Prostate gland (tissue), 2 donors: ENCODE measurements at regions not wholly inside any gene's neighbourhood (a gene's known extent, or its start where the extent isn't known, plus 50 kb on each side); places are given as distances from the start of the nearest gene placed in this dataset.

ENCODE experiments used
- POLR2A ChIP-seq: fragments of 450-650 bp; IDR thresholded peaks from one replicate; pipeline ENCODE4 v1.6.1; 2016; ENCODE audit warnings: antibody characterized with exemption, mild to moderate bottlenecking
- TF ChIP-seq, protein P1 (sequence below), 4 experiments: fragments of 200-600 bp in 2 of 4; fragments of 450-650 bp in 2 of 4; sonication (generic) in 2 of 4; IDR thresholded peaks; 1 replicate in 3 of 4; 2 replicates in 1 of 4; pipeline ENCODE4 v1.5.1; 2016 to 2019; ENCODE audit warnings: antibody characterized with exemption in 4 of 4, mild to moderate bottlenecking in 2 of 4, moderate library complexity in 2 of 4

DNA sequence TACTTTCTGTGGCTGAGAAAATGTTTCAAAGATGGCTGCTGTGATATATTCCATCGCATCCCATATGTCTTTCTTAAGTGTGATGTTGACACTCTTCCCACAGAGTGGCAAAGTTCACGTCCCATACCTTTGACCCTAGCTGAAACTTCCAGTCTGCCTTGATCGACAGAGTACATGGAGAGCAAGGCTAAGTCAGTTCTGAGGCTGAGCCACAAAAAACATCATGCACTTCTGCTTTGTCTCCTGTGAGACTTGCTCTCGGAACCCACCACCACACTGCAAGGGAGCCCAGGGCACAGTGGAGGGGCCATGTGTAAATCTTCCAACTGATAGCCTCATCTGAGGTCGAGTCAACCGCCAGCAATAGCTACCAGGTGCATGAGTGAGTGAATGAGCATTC lies 431.9 kb upstream of the RUNX1 start:
- TF ChIP-seq POLR2A, result no peak
- TF ChIP-seq, protein P1, sequence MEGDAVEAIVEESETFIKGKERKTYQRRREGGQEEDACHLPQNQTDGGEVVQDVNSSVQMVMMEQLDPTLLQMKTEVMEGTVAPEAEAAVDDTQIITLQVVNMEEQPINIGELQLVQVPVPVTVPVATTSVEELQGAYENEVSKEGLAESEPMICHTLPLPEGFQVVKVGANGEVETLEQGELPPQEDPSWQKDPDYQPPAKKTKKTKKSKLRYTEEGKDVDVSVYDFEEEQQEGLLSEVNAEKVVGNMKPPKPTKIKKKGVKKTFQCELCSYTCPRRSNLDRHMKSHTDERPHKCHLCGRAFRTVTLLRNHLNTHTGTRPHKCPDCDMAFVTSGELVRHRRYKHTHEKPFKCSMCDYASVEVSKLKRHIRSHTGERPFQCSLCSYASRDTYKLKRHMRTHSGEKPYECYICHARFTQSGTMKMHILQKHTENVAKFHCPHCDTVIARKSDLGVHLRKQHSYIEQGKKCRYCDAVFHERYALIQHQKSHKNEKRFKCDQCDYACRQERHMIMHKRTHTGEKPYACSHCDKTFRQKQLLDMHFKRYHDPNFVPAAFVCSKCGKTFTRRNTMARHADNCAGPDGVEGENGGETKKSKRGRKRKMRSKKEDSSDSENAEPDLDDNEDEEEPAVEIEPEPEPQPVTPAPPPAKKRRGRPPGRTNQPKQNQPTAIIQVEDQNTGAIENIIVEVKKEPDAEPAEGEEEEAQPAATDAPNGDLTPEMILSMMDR (IDR thresholded peaks at IDR 0.05), result no peak
